ENCODE measurements at regions not wholly inside any gene's neighbourhood (a gene's known extent, or its start where the extent isn't known, plus 50 kb on each side); places are given as distances from the start of the nearest gene placed in this dataset.
A peak's percentile ranks its signal among the peaks of the same experiment; 100 is the strongest.

GRCh38 chr13:111548805-111549204 is 228.4 kb downstream of the TEX29 start:
- no peak overlapping the region for H3K4me2 ChIP-seq
- H3K27ac ChIP-seq, result no peak overlapping the region
- no peaks in the 10 kb centered on the region for H3K9me3 ChIP-seq (ENCODE audit: low read depth)
- no peaks in the 10 kb centered on the region for H3K36me3 ChIP-seq
- no peak overlapping the region for H2AFZ ChIP-seq (replicated peaks)
- H3F3A ChIP-seq (ENCODE audit: low read depth), result no peaks in the 10 kb centered on the region
- no peaks in the 10 kb centered on the region for H3K4me1 ChIP-seq
- no peak for TF ChIP-seq EZH2 (IDR thresholded peaks at IDR 0.05)
- peaks cover 8% of the 10 kb centered on the region for H3K27me3 Mint-ChIP-seq (ENCODE audit: insufficient read depth, low read depth)
- H3K4me3 ChIP-seq, result no peak overlapping the region
- no peak for DNase-seq (ENCODE audit: low spot score)
- no peak overlapping the region for H3K9ac ChIP-seq
- no peaks in the 10 kb centered on the region for H3K79me2 ChIP-seq (ENCODE audit: low read depth)
- no peaks in the 10 kb centered on the region for H4K20me1 ChIP-seq (ENCODE audit: low read depth)
- peaks cover 6% of the 10 kb centered on the region for H3K9me3 Mint-ChIP-seq
- no peaks in the 10 kb centered on the region for H3K4me1 Mint-ChIP-seq
- no peaks in the 10 kb centered on the region for H3K27me3 ChIP-seq
- no peak overlapping the region for H3K4me3 Mint-ChIP-seq
- peak overlapping the region; percentile 82 for H3K27ac Mint-ChIP-seq
- no peaks in the 10 kb centered on the region for H3K36me3 Mint-ChIP-seq

DNA sequence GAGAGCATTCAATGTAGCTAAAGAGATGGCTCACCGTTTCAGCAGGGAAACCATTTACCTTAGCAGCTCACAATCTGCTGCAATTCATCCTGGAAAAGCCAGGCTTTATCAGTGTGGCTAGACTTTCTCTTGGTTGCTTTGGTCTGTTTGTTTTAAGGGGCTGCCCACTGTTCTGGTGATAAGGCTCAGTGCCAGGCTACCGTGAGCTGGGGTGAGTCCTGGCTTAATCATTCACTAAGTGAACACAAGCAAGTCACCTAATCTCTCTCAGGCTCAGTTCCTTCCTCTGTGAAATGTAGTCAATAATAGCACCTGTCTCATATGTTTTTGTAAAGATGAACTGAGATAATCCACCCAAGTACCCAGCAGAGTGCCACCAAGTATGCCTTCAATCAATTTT is 229.0 kb downstream of the TEX29 start:
- Histone ChIP-seq H3K79me2 (ENCODE audit: low read depth) (no peaks in the 10 kb centered on the region), H3K9ac (no peak overlapping the region), H3K27ac (no peak overlapping the region), H3K4me2 (no peak overlapping the region), H3K4me3 (no peak overlapping the region), H3K36me3 (no peaks in the 10 kb centered on the region), H3K9me3 (ENCODE audit: low read depth) (no peaks in the 10 kb centered on the region), H2AFZ (replicated peaks) (no peak overlapping the region), H4K20me1 (ENCODE audit: low read depth) (no peaks in the 10 kb centered on the region), H3K4me1 (no peaks in the 10 kb centered on the region), H3F3A (ENCODE audit: low read depth) (no peaks in the 10 kb centered on the region), H3K27me3 (no peaks in the 10 kb centered on the region)
- Mint-ChIP-seq H3K4me1 (no peaks in the 10 kb centered on the region), H3K27me3 (ENCODE audit: insufficient read depth, low read depth) (peaks cover 7% of the 10 kb centered on the region), H3K4me3 (no peak overlapping the region), H3K27ac (no peak overlapping the region), H3K9me3 (peaks cover 6% of the 10 kb centered on the region), H3K36me3 (no peaks in the 10 kb centered on the region)
- TF ChIP-seq EZH2phosphoT487 (IDR thresholded peaks at IDR 0.05) (no peak), EZH2 (IDR thresholded peaks at IDR 0.05) (no peak), CTCF (IDR thresholded peaks at IDR 0.05) (no peak)
- no peak for DNase-seq (ENCODE audit: low spot score)

- H3K36me3 Mint-ChIP-seq, result no peaks in the 10 kb centered on the region
- peaks cover 6% of the 10 kb centered on the region for H3K27me3 Mint-ChIP-seq (ENCODE audit: insufficient read depth, low read depth)
- no peaks in the 10 kb centered on the region for H3K4me1 Mint-ChIP-seq
- Histone ChIP-seq H3K4me3 (no peak overlapping the region), H3K79me2 (ENCODE audit: low read depth) (no peaks in the 10 kb centered on the region), H3K27me3 (no peaks in the 10 kb centered on the region), H3K9me3 (ENCODE audit: low read depth) (no peaks in the 10 kb centered on the region), H3K4me2 (no peak overlapping the region), H4K20me1 (ENCODE audit: low read depth) (no peaks in the 10 kb centered on the region), H3K27ac (no peak overlapping the region), H3F3A (ENCODE audit: low read depth) (no peaks in the 10 kb centered on the region), H2AFZ (replicated peaks) (no peak overlapping the region), H3K9ac (no peak overlapping the region), H3K36me3 (no peaks in the 10 kb centered on the region), H3K4me1 (no peaks in the 10 kb centered on the region)
- peaks cover 4% of the 10 kb centered on the region for H3K9me3 Mint-ChIP-seq
- DNase-seq (ENCODE audit: low spot score), result no peak
- H3K4me3 Mint-ChIP-seq, result no peak overlapping the region
- TF ChIP-seq CTCF (IDR thresholded peaks at IDR 0.05) (no peak), EZH2 (IDR thresholded peaks at IDR 0.05) (no peak), EZH2phosphoT487 (IDR thresholded peaks at IDR 0.05) (no peak)
- H3K27ac Mint-ChIP-seq, result no peak overlapping the region
Observed at GRCh38 chr13:111550062-111550461, 229.6 kb downstream of the TEX29 start.

DNA sequence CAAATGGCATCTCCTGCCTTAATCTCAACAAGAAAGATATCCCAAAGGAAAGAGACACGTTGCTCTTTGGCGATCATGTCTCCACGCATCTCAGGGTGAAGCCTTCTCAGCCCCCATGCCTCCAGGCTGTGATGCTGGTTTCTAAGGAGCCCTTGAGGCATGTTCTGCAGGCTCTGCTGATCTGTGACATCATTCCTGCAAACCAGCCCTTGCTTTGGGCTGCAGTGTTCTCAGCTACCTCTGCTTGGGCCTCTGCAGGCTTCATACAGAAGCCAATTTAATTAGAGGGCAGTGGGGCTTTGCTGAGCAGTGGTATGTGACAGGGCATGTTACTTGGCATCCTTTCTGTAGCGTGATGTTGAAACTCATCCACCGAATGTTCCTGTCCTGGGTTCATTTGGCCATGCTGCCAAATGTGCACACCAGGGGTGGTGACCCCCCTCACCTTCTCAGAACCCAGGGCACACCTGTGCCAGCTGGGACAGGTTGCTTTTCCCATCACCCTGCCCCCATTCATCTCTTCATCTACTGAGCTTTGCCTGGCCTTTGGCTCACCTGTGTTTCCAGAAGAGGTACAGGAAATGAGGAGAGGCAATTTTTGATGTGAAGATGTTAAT is 230.9 kb downstream of the TEX29 start:
- Histone ChIP-seq H3K27me3 (no peaks in the 10 kb centered on the region), H3K4me2 (no peak overlapping the region)
- peaks cover 4% of the 10 kb centered on the region for H3K9me3 Mint-ChIP-seq

More for the DNA sequence above, 230.9 kb downstream of the TEX29 start:
- Histone ChIP-seq H3K9me3 (ENCODE audit: low read depth) (no peaks in the 10 kb centered on the region), H3K79me2 (ENCODE audit: low read depth) (no peaks in the 10 kb centered on the region), H3K4me1 (no peaks in the 10 kb centered on the region), H2AFZ (replicated peaks) (no peak overlapping the region), H3F3A (ENCODE audit: low read depth) (no peaks in the 10 kb centered on the region), H3K4me3 (no peak overlapping the region), H3K36me3 (no peaks in the 10 kb centered on the region), H3K9ac (no peak overlapping the region), H4K20me1 (ENCODE audit: low read depth) (no peaks in the 10 kb centered on the region), H3K27ac (no peak overlapping the region)
- Mint-ChIP-seq H3K36me3 (no peaks in the 10 kb centered on the region), H3K27me3 (ENCODE audit: insufficient read depth, low read depth) (peaks cover 6% of the 10 kb centered on the region), H3K4me3 (no peak overlapping the region), H3K4me1 (no peaks in the 10 kb centered on the region), H3K27ac (no peak overlapping the region)
- TF ChIP-seq CTCF (IDR thresholded peaks at IDR 0.05) (no peak), EZH2phosphoT487 (IDR thresholded peaks at IDR 0.05) (no peak), EZH2 (IDR thresholded peaks at IDR 0.05) (no peak)
- DNase-seq (ENCODE audit: low spot score), result no peak
